ENCODE measurements at regions not wholly inside any gene's neighbourhood (a gene's known extent, or its start where the extent isn't known, plus 50 kb on each side); places are given as distances from the start of the nearest gene placed in this dataset.
"Not testable (repeated sequence)": the region's sequence is repeated elsewhere in the genome, so short reads cannot be mapped to it uniquely, and the experiment has no call there.

DNA sequence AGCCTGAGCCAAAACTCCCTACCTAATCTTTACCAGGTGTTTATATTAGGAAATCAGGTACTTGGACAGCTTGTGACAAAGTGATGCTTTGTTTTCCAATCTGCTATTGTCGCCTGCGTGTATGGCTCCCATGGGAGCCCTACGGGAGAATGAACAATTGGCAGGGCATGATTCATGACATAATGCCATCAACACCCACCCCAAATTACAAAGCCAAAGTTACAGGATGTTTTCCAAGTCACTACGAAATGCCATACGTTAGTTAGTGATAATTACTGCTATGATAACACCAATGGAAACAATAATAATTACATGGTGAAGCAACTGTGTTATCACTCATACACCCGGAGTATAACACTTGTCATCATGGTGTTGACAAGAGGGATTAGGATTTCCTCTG is 226.4 kb downstream of the FAM181B start:
- no peak overlapping the region for H3K4me3 ChIP-seq (ENCODE audit: low read length)
- TF ChIP-seq, protein P1, sequence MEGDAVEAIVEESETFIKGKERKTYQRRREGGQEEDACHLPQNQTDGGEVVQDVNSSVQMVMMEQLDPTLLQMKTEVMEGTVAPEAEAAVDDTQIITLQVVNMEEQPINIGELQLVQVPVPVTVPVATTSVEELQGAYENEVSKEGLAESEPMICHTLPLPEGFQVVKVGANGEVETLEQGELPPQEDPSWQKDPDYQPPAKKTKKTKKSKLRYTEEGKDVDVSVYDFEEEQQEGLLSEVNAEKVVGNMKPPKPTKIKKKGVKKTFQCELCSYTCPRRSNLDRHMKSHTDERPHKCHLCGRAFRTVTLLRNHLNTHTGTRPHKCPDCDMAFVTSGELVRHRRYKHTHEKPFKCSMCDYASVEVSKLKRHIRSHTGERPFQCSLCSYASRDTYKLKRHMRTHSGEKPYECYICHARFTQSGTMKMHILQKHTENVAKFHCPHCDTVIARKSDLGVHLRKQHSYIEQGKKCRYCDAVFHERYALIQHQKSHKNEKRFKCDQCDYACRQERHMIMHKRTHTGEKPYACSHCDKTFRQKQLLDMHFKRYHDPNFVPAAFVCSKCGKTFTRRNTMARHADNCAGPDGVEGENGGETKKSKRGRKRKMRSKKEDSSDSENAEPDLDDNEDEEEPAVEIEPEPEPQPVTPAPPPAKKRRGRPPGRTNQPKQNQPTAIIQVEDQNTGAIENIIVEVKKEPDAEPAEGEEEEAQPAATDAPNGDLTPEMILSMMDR (conservative IDR thresholded peaks at IDR 0.05; ENCODE audit: low read length), result no peak
- DNase-seq (ENCODE audit: low read depth), result no peak

DNA sequence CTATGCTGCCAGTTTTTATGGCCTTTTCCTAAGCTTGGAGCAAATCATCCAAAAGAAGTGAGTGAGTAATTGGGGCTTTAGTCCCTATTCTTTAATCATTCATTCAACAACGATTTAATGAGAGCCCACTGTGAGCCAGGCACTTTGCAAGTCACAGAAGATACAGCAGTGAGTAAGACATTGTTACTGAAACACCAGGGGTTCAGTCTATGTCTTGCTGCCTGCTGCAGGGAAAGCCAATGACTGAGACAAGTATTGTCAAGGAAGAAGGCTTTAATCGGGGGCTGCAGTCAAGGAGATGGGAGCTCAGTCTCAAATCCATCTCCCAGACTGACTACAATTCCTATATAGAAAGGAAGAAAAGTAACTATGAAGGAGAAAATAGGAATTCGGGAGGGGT is 228.3 kb downstream of the FAM181B start:
- no peak for DNase-seq (ENCODE audit: low read depth)
- TF ChIP-seq, protein P1 (conservative IDR thresholded peaks at IDR 0.05; ENCODE audit: low read length), result no peak
- H3K4me3 ChIP-seq (ENCODE audit: low read length), result no peak overlapping the region

DNA sequence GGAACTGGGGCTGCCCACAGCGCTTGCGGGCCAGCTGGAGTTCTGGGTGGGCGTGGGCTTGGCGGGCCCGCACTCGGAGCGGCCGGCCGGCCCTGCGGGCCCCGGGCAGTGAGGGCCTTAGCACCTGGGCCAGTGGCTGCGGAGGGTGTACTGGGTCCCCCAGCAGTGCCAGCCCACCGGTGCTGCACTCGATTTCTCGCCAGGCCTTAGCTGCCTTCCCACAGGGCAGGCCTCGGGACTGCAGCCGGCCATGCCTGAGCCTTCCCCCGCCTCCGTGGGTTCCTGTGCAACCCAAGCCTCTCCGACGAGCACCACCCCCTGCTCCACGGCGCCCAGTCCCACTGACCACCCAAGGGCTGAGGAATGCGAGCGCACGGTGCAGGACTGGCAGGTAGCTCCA is 232.5 kb downstream of the FAM181B start:
- not testable (repeated sequence) for DNase-seq (ENCODE audit: low read depth); H3K4me3 ChIP-seq (ENCODE audit: low read length)

GRCh38 chr11:82494988-82495432 is 238.7 kb downstream of the FAM181B start:
- TF ChIP-seq, protein P1 (conservative IDR thresholded peaks at IDR 0.05; ENCODE audit: low read length), result no peak
- H3K4me3 ChIP-seq (ENCODE audit: low read length), result no peak overlapping the region
- DNase-seq (ENCODE audit: low read depth), result no peak

DNA sequence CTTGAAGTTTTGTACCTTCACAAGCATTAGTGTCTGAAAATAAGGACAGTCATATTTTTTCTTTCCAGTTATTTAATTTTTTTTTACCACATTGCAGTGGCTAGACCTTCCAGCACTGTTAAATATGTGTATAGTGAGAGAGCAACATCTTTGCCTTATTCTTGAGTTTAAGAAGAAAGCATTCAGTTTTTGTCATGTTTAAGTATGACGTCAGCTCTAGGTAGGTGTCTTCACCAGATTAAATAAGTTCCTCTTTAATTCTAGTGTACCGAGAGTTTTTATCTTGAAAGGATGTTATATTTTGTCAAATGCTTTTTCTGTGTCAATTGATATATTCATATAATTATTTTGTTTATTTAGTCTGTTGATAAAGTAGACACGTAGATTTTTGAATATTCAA is 258.8 kb downstream of the FAM181B start:
- no peak overlapping the region for H3K4me3 ChIP-seq (ENCODE audit: low read length)
- no peak for DNase-seq (ENCODE audit: low read depth)
- TF ChIP-seq, protein P1 (conservative IDR thresholded peaks at IDR 0.05; ENCODE audit: low read length), result no peak

- TF ChIP-seq, protein P1 (conservative IDR thresholded peaks at IDR 0.05; ENCODE audit: low read length), result no peak
- no peak for DNase-seq (ENCODE audit: low read depth)
- no peak overlapping the region for H3K4me3 ChIP-seq (ENCODE audit: low read length)
Observed at GRCh38 chr11:82465481-82465880, 268.2 kb downstream of the FAM181B start.

- DNase-seq (ENCODE audit: low read depth), result no peak
- TF ChIP-seq, protein P1 (conservative IDR thresholded peaks at IDR 0.05; ENCODE audit: low read length), result no peak
- H3K4me3 ChIP-seq (ENCODE audit: low read length), result no peak overlapping the region
Observed at GRCh38 chr11:82462608-82463242, 270.9 kb downstream of the FAM181B start.
